Mesothelial cell of epicardium (in vitro differentiated cells): ENCODE measurements at regions not wholly inside any gene's neighbourhood (a gene's known extent, or its start where the extent isn't known, plus 50 kb on each side); places are given as distances from the start of the nearest gene placed in this dataset.
A peak's percentile ranks its signal among the peaks of the same experiment; 100 is the strongest.
"Not testable (repeated sequence)": the region's sequence is repeated elsewhere in the genome, so short reads cannot be mapped to it uniquely, and the experiment has no call there.

Experiments
- DNase-seq, 2 experiments: peaks; one replicate each; pipeline ENCODE4 v3.0.0; 2021; ENCODE audit warnings: low spot score in 2 of 2; ENCODE audit not compliant: unreplicated experiment in 2 of 2
- H3K27ac Mint-ChIP-seq: 2 replicates; pipeline ENCODE4 v1.8.0; 2021; ENCODE audit warnings: mixed read lengths
- H3K27me3 Mint-ChIP-seq: 2 replicates; pipeline ENCODE4 v1.8.0; 2021; ENCODE audit warnings: low read depth, mixed read lengths
- H3K36me3 Mint-ChIP-seq: 2 replicates; pipeline ENCODE4 v1.8.0; 2021; ENCODE audit warnings: mixed read lengths
- H3K4me1 Mint-ChIP-seq: 2 replicates; pipeline ENCODE4 v1.8.0; 2021; ENCODE audit warnings: mixed read lengths
- H3K4me3 Mint-ChIP-seq: 2 replicates; pipeline ENCODE4 v1.8.0; 2021; ENCODE audit warnings: mild to moderate bottlenecking, moderate library complexity, mixed read lengths
- H3K9me3 Mint-ChIP-seq: 2 replicates; pipeline ENCODE4 v1.8.0; 2021; ENCODE audit warnings: mixed read lengths
- CTCF ChIP-seq: fragments of 200-600 bp; sonication (generic); IDR thresholded peaks from one replicate; pipeline ENCODE4 v1.5.0; 2021; ENCODE audit warnings: antibody characterized with exemption; ENCODE audit not compliant: unreplicated experiment

GRCh38 chr4:66017671-66018070, 347.4 kb upstream of the EPHA5 start:
- H3K36me3 Mint-ChIP-seq = no peaks in the 10 kb centered on the region
- no peak overlapping the region for H3K27ac Mint-ChIP-seq
- no peak for TF ChIP-seq CTCF
- no peak for DNase-seq
- peaks cover 28% of the 10 kb centered on the region for H3K9me3 Mint-ChIP-seq
- H3K4me1 Mint-ChIP-seq = no peaks in the 10 kb centered on the region
- no peak overlapping the region for H3K4me3 Mint-ChIP-seq
- H3K27me3 Mint-ChIP-seq = no peaks in the 10 kb centered on the region

GRCh38 chr4:66016240-66016639, 346.0 kb upstream of the EPHA5 start:
- Mint-ChIP-seq H3K9me3 (peaks cover 33% of the 10 kb centered on the region), H3K4me1 (no peaks in the 10 kb centered on the region), H3K27ac (no peak overlapping the region), H3K4me3 (no peak overlapping the region), H3K36me3 (peaks cover 4% of the 10 kb centered on the region), H3K27me3 (no peaks in the 10 kb centered on the region)
- DNase-seq = no peak
- TF ChIP-seq CTCF = no peak

GRCh38 chr4:66014146-66014765, 344.0 kb upstream of the EPHA5 start:
- H3K36me3 Mint-ChIP-seq = peaks cover 4% of the 10 kb centered on the region
- H3K27ac Mint-ChIP-seq = no peak overlapping the region
- no peak overlapping the region for H3K4me3 Mint-ChIP-seq
- peaks cover 36% of the 10 kb centered on the region for H3K9me3 Mint-ChIP-seq
- H3K27me3 Mint-ChIP-seq = no peaks in the 10 kb centered on the region
- no peaks in the 10 kb centered on the region for H3K4me1 Mint-ChIP-seq
- DNase-seq = no peak
- no peak for TF ChIP-seq CTCF

GRCh38 chr4:66000510-66001117, 330.3 kb upstream of the EPHA5 start:
- Mint-ChIP-seq H3K27me3 (no peaks in the 10 kb centered on the region), H3K9me3 (peaks cover 9% of the 10 kb centered on the region), H3K4me1 (peaks cover 7% of the 10 kb centered on the region), H3K27ac (no peak overlapping the region), H3K4me3 (no peak overlapping the region), H3K36me3 (no peaks in the 10 kb centered on the region)
- no peak for TF ChIP-seq CTCF
- DNase-seq = no peak

- H3K4me1 Mint-ChIP-seq = peaks cover 7% of the 10 kb centered on the region
- H3K27me3 Mint-ChIP-seq = no peaks in the 10 kb centered on the region
- H3K9me3 Mint-ChIP-seq = peaks cover 9% of the 10 kb centered on the region
- no peak for DNase-seq
- no peaks in the 10 kb centered on the region for H3K36me3 Mint-ChIP-seq
- no peak overlapping the region for H3K27ac Mint-ChIP-seq
- TF ChIP-seq CTCF = no peak
- H3K4me3 Mint-ChIP-seq = peak overlapping the region; percentile 66
Observed at GRCh38 chr4:65999518-65999871, 329.2 kb upstream of the EPHA5 start.

GRCh38 chr4:65998807-65999517, 328.7 kb upstream of the EPHA5 start:
- H3K4me3 Mint-ChIP-seq = peak overlapping the region; percentile 66
- DNase-seq, H3K4me1 Mint-ChIP-seq: not testable (repeated sequence)

More at GRCh38 chr4:65998807-65999517, 328.7 kb upstream of the EPHA5 start:
- peak overlapping the region; percentile 50 for H3K27ac Mint-ChIP-seq
- H3K36me3 Mint-ChIP-seq, H3K27me3 Mint-ChIP-seq, H3K9me3 Mint-ChIP-seq: not testable (repeated sequence)
